PC-9 (cell line): ENCODE measurements at regions not wholly inside any gene's neighbourhood (a gene's known extent, or its start where the extent isn't known, plus 50 kb on each side); places are given as distances from the start of the nearest gene placed in this dataset.

ENCODE experiments used
- BruUV-seq: library from RNA; stranded (reverse); fragments of 400-500 nt; replicated peaks from 2 replicates; lab custom pipeline; 2021; lab: Mats Ljungman, UMichigan
- CTCF ChIA-PET: fragments of 300-600 bp; sonication (Branson Sonifier 250); formaldehyde crosslinking; loops from one replicate; lab custom pipeline; 2022; ENCODE audit warnings: antibody characterized with exemption; lab: Charles Lee
- POLR2A ChIA-PET: fragments of 300-600 bp; sonication (Branson Sonifier 250); formaldehyde crosslinking; loops from one replicate; lab custom pipeline; 2022; ENCODE audit warnings: antibody characterized with exemption; ENCODE audit not compliant: unreplicated experiment; lab: Charles Lee
- DNase-seq, 2 experiments: peaks; one replicate each; pipeline versions ENCODE4 v3.0.0 to v3.0.0-alpha.2; 2015 to 2022; ENCODE audit warnings: mixed read lengths in 1 of 2
- H2AFZ ChIP-seq: fragments of 200-600 bp; sonication (generic); 2 replicates; pipeline ENCODE4 v1.8.1; 2017; ENCODE audit warnings: antibody characterized with exemption
- H3F3A ChIP-seq: fragments of 200-600 bp; sonication (generic); 2 replicates; pipeline ENCODE4 v1.8.1; 2017; ENCODE audit warnings: antibody characterized with exemption, mild to moderate bottlenecking, low read depth; ENCODE audit not compliant: insufficient read depth
- H3K27ac ChIP-seq: fragments of 200-600 bp; sonication (generic); 2 replicates; pipeline ENCODE4 v1.6.1; 2016; ENCODE audit warnings: mixed run types
- H3K27me3 ChIP-seq: fragments of 200-600 bp; sonication (generic); 2 replicates; pipeline ENCODE4 v1.6.1; 2016; ENCODE audit warnings: low read depth, mixed run types; ENCODE audit not compliant: insufficient read depth
- H3K36me3 ChIP-seq: fragments of 200-600 bp; sonication (generic); 2 replicates; pipeline ENCODE4 v1.6.1; 2016; ENCODE audit warnings: low read depth, mixed run types
- H3K4me1 ChIP-seq: fragments of 200-600 bp; sonication (generic); replicated peaks from 2 replicates; pipeline ENCODE4 v1.6.1; 2016; ENCODE audit warnings: mixed run types; ENCODE audit not compliant: insufficient read depth
- H3K4me2 ChIP-seq: fragments of 200-600 bp; sonication (generic); 2 replicates; pipeline ENCODE4 v1.6.1; 2017; ENCODE audit warnings: mixed run types
- H3K4me3 ChIP-seq: fragments of 200-600 bp; sonication (generic); 2 replicates; pipeline ENCODE4 v1.6.1; 2016; ENCODE audit warnings: mixed run types
- H3K79me2 ChIP-seq: fragments of 200-600 bp; sonication (generic); 2 replicates; pipeline ENCODE4 v1.6.1; 2017; ENCODE audit warnings: low read depth, mixed run types
- H3K9me2 ChIP-seq: fragments of 200-600 bp; sonication (generic); 2 replicates; pipeline ENCODE4 v1.8.1; 2017; ENCODE audit warnings: mild to moderate bottlenecking; ENCODE audit not compliant: insufficient read depth
- H3K9me3 ChIP-seq: fragments of 200-600 bp; sonication (generic); 2 replicates; pipeline ENCODE4 v1.8.1; 2016; ENCODE audit warnings: low read depth; ENCODE audit not compliant: insufficient read depth
- H4K20me1 ChIP-seq: fragments of 200-600 bp; sonication (generic); 2 replicates; pipeline ENCODE4 v1.8.1; 2017; ENCODE audit not compliant: insufficient read depth
- CTCF ChIP-seq: fragments of 200-600 bp; sonication (generic); conservative IDR thresholded peaks from 2 replicates; pipeline ENCODE4 v1.6.1; 2017; ENCODE audit warnings: mixed run types, antibody characterized with exemption, mild to moderate bottlenecking, moderate library complexity
- EZH2 ChIP-seq: fragments of 200-600 bp; sonication (generic); IDR thresholded peaks from 2 replicates; pipeline ENCODE4 v1.8.0; 2017; ENCODE audit warnings: antibody characterized with exemption, low read depth
- intact Hi-C: fragments of 100-400 bp; cut with micrococcal nuclease; formaldehyde crosslinking; loops from one replicate; pipeline ENCODE4 v1.10.0; 2022; ENCODE audit not compliant: unreplicated experiment

GRCh38 chr16:79331066-79331465, 269.5 kb downstream of the MAF start:
- intact Hi-C loops: no loop called here
- H3K4me3 ChIP-seq: no peak overlapping the region
- no peaks in the 10 kb centered on the region for H3K4me1 ChIP-seq
- ChIA-PET POLR2A (no interaction called here), CTCF (no interaction called here)
- no peak for DNase-seq
- no peaks in the 10 kb centered on the region for H3F3A ChIP-seq
- H3K9me2 ChIP-seq: no peaks in the 10 kb centered on the region
- no peaks in the 10 kb centered on the region for H3K79me2 ChIP-seq
- H3K4me2 ChIP-seq: no peak overlapping the region
- H3K27ac ChIP-seq: no peak overlapping the region
- H3K27me3 ChIP-seq: peaks cover 58% of the 10 kb centered on the region
- no TSS peak for BruUV-seq
- H2AFZ ChIP-seq: no peak overlapping the region
- H4K20me1 ChIP-seq: no peaks in the 10 kb centered on the region
- TF ChIP-seq EZH2 (no peak), CTCF (no peak)
- no peaks in the 10 kb centered on the region for H3K36me3 ChIP-seq
- H3K9me3 ChIP-seq: no peaks in the 10 kb centered on the region

GRCh38 chr16:79329967-79330366, 270.6 kb downstream of the MAF start:
- Histone ChIP-seq H3K4me1 (no peaks in the 10 kb centered on the region), H3F3A (no peaks in the 10 kb centered on the region), H4K20me1 (no peaks in the 10 kb centered on the region), H3K27me3 (peaks cover 56% of the 10 kb centered on the region), H3K79me2 (no peaks in the 10 kb centered on the region), H3K27ac (no peak overlapping the region), H3K9me3 (no peaks in the 10 kb centered on the region), H2AFZ (no peak overlapping the region), H3K9me2 (no peaks in the 10 kb centered on the region), H3K4me2 (no peak overlapping the region), H3K36me3 (no peaks in the 10 kb centered on the region), H3K4me3 (no peak overlapping the region)
- DNase-seq: no peak
- TF ChIP-seq CTCF (no peak), EZH2 (no peak)
- intact Hi-C loops: no loop called here
- ChIA-PET CTCF (no interaction called here), POLR2A (no interaction called here)
- BruUV-seq: no TSS peak

GRCh38 chr16:79329166-79329521, 271.4 kb downstream of the MAF start:
- Histone ChIP-seq H3K4me3 (no peak overlapping the region), H3K4me1 (no peaks in the 10 kb centered on the region), H2AFZ (no peak overlapping the region), H3K9me3 (no peaks in the 10 kb centered on the region), H3F3A (no peaks in the 10 kb centered on the region), H3K36me3 (no peaks in the 10 kb centered on the region), H3K4me2 (no peak overlapping the region), H4K20me1 (no peaks in the 10 kb centered on the region), H3K79me2 (no peaks in the 10 kb centered on the region), H3K9me2 (no peaks in the 10 kb centered on the region), H3K27ac (no peak overlapping the region), H3K27me3 (peaks cover 64% of the 10 kb centered on the region)
- BruUV-seq: no TSS peak
- intact Hi-C loops: no loop called here
- ChIA-PET CTCF (no interaction called here), POLR2A (no interaction called here)
- TF ChIP-seq CTCF (no peak), EZH2 (no peak)
- DNase-seq: no peak
